HG03378 (cell line): ENCODE measurements at regions not wholly inside any gene's neighbourhood (a gene's known extent, or its start where the extent isn't known, plus 50 kb on each side); places are given as distances from the start of the nearest gene placed in this dataset.

ENCODE experiments used
- ATAC-seq: cut with Tn5 transposase; IDR thresholded peaks from one replicate; pipeline ENCODE4 v1.9.1; 2021; ENCODE audit warnings: mild to moderate bottlenecking, moderate library complexity; ENCODE audit not compliant: unreplicated experiment

GRCh38 chr9:30943446-30944224 lies 1440.8 kb upstream of the ACO1 start:
- ATAC-seq: no peak

- no peak for ATAC-seq
Observed at GRCh38 chr9:30944225-30944569, 1440.2 kb upstream of the ACO1 start.

- no peak for ATAC-seq
Observed at GRCh38 chr9:30944741-30945280, 1439.6 kb upstream of the ACO1 start.

- ATAC-seq: no peak
Observed at GRCh38 chr9:30964332-30964731, 1420.1 kb upstream of the ACO1 start.

- no peak for ATAC-seq
Observed at GRCh38 chr9:30967476-30967875, 1417.0 kb upstream of the ACO1 start.

GRCh38 chr9:30970186-30970585 lies 1414.3 kb upstream of the ACO1 start:
- ATAC-seq: no peak

- ATAC-seq: no peak
Observed at GRCh38 chr9:30970812-30971211, 1413.6 kb upstream of the ACO1 start.

- ATAC-seq: no peak
Observed at GRCh38 chr9:30972654-30973053, 1411.8 kb upstream of the ACO1 start.

GRCh38 chr9:30977965-30978364 lies 1406.5 kb upstream of the ACO1 start:
- ATAC-seq: no peak

GRCh38 chr9:30982301-30982700 lies 1402.1 kb upstream of the ACO1 start:
- ATAC-seq: no peak

- no peak for ATAC-seq
Observed at GRCh38 chr9:30995956-30996738, 1388.3 kb upstream of the ACO1 start.

GRCh38 chr9:30996761-30997160 lies 1387.7 kb upstream of the ACO1 start:
- no peak for ATAC-seq

- ATAC-seq: no peak
Observed at GRCh38 chr9:30997291-30997690, 1387.2 kb upstream of the ACO1 start.

- no peak for ATAC-seq
Observed at GRCh38 chr9:31005086-31005665, 1379.3 kb upstream of the ACO1 start.

- no peak for ATAC-seq
Observed at GRCh38 chr9:31013371-31013770, 1371.1 kb upstream of the ACO1 start.

GRCh38 chr9:31023847-31024246 lies 1360.6 kb upstream of the ACO1 start:
- ATAC-seq: no peak

- ATAC-seq: no peak
Observed at GRCh38 chr9:31027678-31028077, 1356.8 kb upstream of the ACO1 start.

- ATAC-seq: no peak
Observed at GRCh38 chr9:31028137-31028536, 1356.3 kb upstream of the ACO1 start.

GRCh38 chr9:31030741-31031202 lies 1353.7 kb upstream of the ACO1 start:
- no peak for ATAC-seq

GRCh38 chr9:31032206-31032605 lies 1352.2 kb upstream of the ACO1 start:
- no peak for ATAC-seq

- ATAC-seq: no peak
Observed at GRCh38 chr9:31034311-31034710, 1350.1 kb upstream of the ACO1 start.

GRCh38 chr9:31040564-31040963 lies 1343.9 kb upstream of the ACO1 start:
- ATAC-seq: no peak
